Astrocyte (in vitro differentiated cells and primary cell): ENCODE measurements at regions not wholly inside any gene's neighbourhood (a gene's known extent, or its start where the extent isn't known, plus 50 kb on each side); places are given as distances from the start of the nearest gene placed in this dataset.
"Not testable (repeated sequence)": the region's sequence is repeated elsewhere in the genome, so short reads cannot be mapped to it uniquely, and the experiment has no call there.

Experiments used
- DNase-seq: peaks from one replicate; pipeline ENCODE4 v3.0.0-alpha.2; 2010; ENCODE audit warnings: low read depth
- FAIRE-seq: peaks from 2 replicates; lab custom pipeline; 2011; peaks lifted over from hg19 to GRCh38; lab: Jason Lieb, UNC
- H2AFZ ChIP-seq: 2 replicates; pipeline ENCODE4 v1.6.0; 2012; ENCODE audit warnings: low read depth, low read length, inconsistent platforms
- H3K27ac ChIP-seq: 2 replicates; pipeline ENCODE4 v1.5.1; 2011; ENCODE audit warnings: low read depth, low read length, inconsistent platforms
- H3K27me3 ChIP-seq: 2 replicates; pipeline ENCODE4 v1.6.0; 2011; ENCODE audit warnings: low read length, inconsistent platforms; ENCODE audit not compliant: insufficient read depth
- H3K36me3 ChIP-seq: 2 replicates; pipeline ENCODE4 v1.5.1; 2011; ENCODE audit warnings: low read length, inconsistent platforms; ENCODE audit not compliant: insufficient read depth
- H3K4me1 ChIP-seq: 2 replicates; pipeline ENCODE4 v1.5.1; 2011; ENCODE audit warnings: low read length, inconsistent platforms; ENCODE audit not compliant: insufficient read depth
- H3K4me2 ChIP-seq: 2 replicates; pipeline ENCODE4 v1.6.0; 2012; ENCODE audit warnings: low read length, inconsistent platforms
- H3K4me3 ChIP-seq: 2 replicates; pipeline ENCODE4 v1.5.1; 2011; ENCODE audit warnings: low read depth, mild to moderate bottlenecking, low read length, inconsistent platforms; ENCODE audit not compliant: insufficient read depth
- H3K79me2 ChIP-seq: 2 replicates; pipeline ENCODE4 v1.6.0; 2012; ENCODE audit warnings: mild to moderate bottlenecking, low read length, inconsistent platforms; ENCODE audit not compliant: insufficient read depth
- H3K9ac ChIP-seq: 2 replicates; pipeline ENCODE4 v1.6.0; 2012; ENCODE audit warnings: mild to moderate bottlenecking, low read length, inconsistent platforms
- H3K9me3 ChIP-seq: 2 replicates; pipeline ENCODE4 v1.5.1; 2012; ENCODE audit warnings: low read depth, mild to moderate bottlenecking, low read length, inconsistent platforms; ENCODE audit not compliant: insufficient read depth
- H4K20me1 ChIP-seq: 2 replicates; pipeline ENCODE4 v1.6.0; 2012; ENCODE audit warnings: low read length, inconsistent platforms; ENCODE audit not compliant: insufficient read depth
- H3K27ac Mint-ChIP-seq: one replicate; pipeline ENCODE4 v1.8.0; 2021; ENCODE audit warnings: mild to moderate bottlenecking, mixed read lengths; ENCODE audit not compliant: unreplicated experiment
- H3K27me3 Mint-ChIP-seq: one replicate; pipeline ENCODE4 v1.8.0; 2021; ENCODE audit warnings: low read depth, mixed read lengths; ENCODE audit not compliant: unreplicated experiment
- H3K36me3 Mint-ChIP-seq: one replicate; pipeline ENCODE4 v1.8.0; 2021; ENCODE audit warnings: low read depth, mixed read lengths; ENCODE audit not compliant: unreplicated experiment
- H3K4me1 Mint-ChIP-seq: one replicate; pipeline ENCODE4 v1.8.0; 2021; ENCODE audit warnings: low read depth, mixed read lengths; ENCODE audit not compliant: unreplicated experiment
- H3K4me3 Mint-ChIP-seq: one replicate; pipeline ENCODE4 v1.8.0; 2021; ENCODE audit warnings: mild to moderate bottlenecking, moderate library complexity, mixed read lengths; ENCODE audit not compliant: unreplicated experiment
- H3K9me3 Mint-ChIP-seq: one replicate; pipeline ENCODE4 v1.8.0; 2021; ENCODE audit warnings: mild to moderate bottlenecking, mixed read lengths; ENCODE audit not compliant: unreplicated experiment
- CTCF ChIP-seq: IDR thresholded peaks from 2 replicates; pipeline ENCODE4 v1.5.1; 2011; ENCODE audit warnings: low read depth, mild to moderate bottlenecking, inconsistent platforms, low read length, moderate library complexity; ENCODE audit not compliant: insufficient read depth
- EZH2 ChIP-seq: IDR thresholded peaks from 2 replicates; pipeline ENCODE4 v1.6.1; 2012; ENCODE audit warnings: mild to moderate bottlenecking, low read length, inconsistent platforms; ENCODE audit not compliant: insufficient read depth

GRCh38 chr15:77944002-77944867, 133.3 kb downstream of the TBC1D2B start:
- Mint-ChIP-seq H3K27me3 (peaks cover 15% of the 10 kb centered on the region), H3K4me3 (peak overlapping the region; percentile 70), H3K4me1 (peaks cover 1% of the 10 kb centered on the region), H3K36me3 (no peaks in the 10 kb centered on the region), H3K27ac (peak overlapping the region; percentile 77), H3K9me3 (no peaks in the 10 kb centered on the region)
- FAIRE-seq (no peak), DNase-seq (peak; percentile 72)
- Histone ChIP-seq H3K9ac (peak overlapping the region; percentile 45), H3K9me3 (no peaks in the 10 kb centered on the region), H2AFZ (peak overlapping the region; percentile 89), H4K20me1 (no peaks in the 10 kb centered on the region), H3K4me3 (peak overlapping the region; percentile 45), H3K4me2 (peak overlapping the region; percentile 81), H3K79me2 (no peaks in the 10 kb centered on the region), H3K36me3 (no peaks in the 10 kb centered on the region), H3K4me1 (no peaks in the 10 kb centered on the region), H3K27ac (no peak overlapping the region), H3K27me3 (no peaks in the 10 kb centered on the region)
- TF ChIP-seq EZH2 (no peak), CTCF (no peak)

GRCh38 chr15:77942611-77943211, 134.8 kb downstream of the TBC1D2B start:
- no peak overlapping the region for H3K9ac ChIP-seq
- peak overlapping the region; percentile 50 for H3K4me3 Mint-ChIP-seq
- no peaks in the 10 kb centered on the region for H4K20me1 ChIP-seq
- H3K27me3 ChIP-seq = no peaks in the 10 kb centered on the region
- no peak for DNase-seq
- H3K27ac Mint-ChIP-seq = no peak overlapping the region
- no peak overlapping the region for H2AFZ ChIP-seq
- peaks cover 15% of the 10 kb centered on the region for H3K27me3 Mint-ChIP-seq
- H3K4me2 ChIP-seq = no peak overlapping the region
- H3K9me3 Mint-ChIP-seq = no peaks in the 10 kb centered on the region
- H3K9me3 ChIP-seq = no peaks in the 10 kb centered on the region
- peaks cover 1% of the 10 kb centered on the region for H3K4me1 Mint-ChIP-seq
- H3K27ac ChIP-seq = no peak overlapping the region
- H3K4me1 ChIP-seq = no peaks in the 10 kb centered on the region
- TF ChIP-seq EZH2 = no peak
- TF ChIP-seq CTCF = no peak
- H3K36me3 Mint-ChIP-seq = no peaks in the 10 kb centered on the region
- H3K79me2 ChIP-seq = no peaks in the 10 kb centered on the region
- no peak overlapping the region for H3K4me3 ChIP-seq
- FAIRE-seq = no peak
- no peaks in the 10 kb centered on the region for H3K36me3 ChIP-seq

DNA sequence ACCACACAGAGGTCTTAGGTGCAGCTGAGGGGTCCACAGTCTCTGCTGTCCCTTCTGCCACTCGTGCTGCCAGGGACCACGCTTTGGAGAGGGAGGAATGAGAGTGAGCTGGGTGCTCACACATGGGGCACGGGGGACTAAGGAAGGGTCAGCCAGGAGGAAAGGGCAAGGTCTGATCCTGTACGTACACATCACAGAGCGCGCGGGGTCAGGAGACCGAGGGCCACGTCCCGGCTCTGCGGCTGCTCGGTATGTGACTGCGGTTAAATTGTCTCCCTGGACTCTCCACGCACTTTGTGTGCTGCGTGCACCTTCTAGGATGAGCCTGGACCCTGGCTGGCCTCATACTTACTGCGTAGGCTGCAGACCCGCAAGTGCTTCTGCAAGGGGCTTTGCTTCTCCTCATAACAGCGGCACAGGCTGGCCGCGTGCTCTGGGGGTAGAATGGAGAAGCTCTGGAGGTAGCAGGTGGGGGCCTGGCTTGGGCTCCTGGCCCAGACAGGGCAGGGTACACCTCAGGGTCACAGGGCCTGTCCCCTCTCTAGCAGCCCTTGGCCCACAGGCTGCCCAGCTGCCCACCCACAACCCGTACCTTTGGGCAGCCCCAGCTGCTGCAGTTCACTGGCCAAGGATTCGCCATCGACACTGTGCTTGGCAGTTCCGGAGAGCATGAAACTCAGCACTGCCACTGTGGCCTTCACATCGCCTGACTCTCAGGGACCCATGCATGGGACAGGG, 136.3 kb downstream of the TBC1D2B start:
- H3K4me1 Mint-ChIP-seq, H2AFZ ChIP-seq, H3K36me3 Mint-ChIP-seq, H3K9ac ChIP-seq, FAIRE-seq, H3K4me3 Mint-ChIP-seq, H3K36me3 ChIP-seq, H3K79me2 ChIP-seq, H3K9me3 Mint-ChIP-seq, DNase-seq, H3K27ac ChIP-seq, H4K20me1 ChIP-seq, H3K27me3 ChIP-seq, H3K4me2 ChIP-seq, H3K27ac Mint-ChIP-seq, H3K4me1 ChIP-seq, H3K4me3 ChIP-seq, H3K9me3 ChIP-seq: not testable (repeated sequence)
- peaks cover 23% of the 10 kb centered on the region for H3K27me3 Mint-ChIP-seq
